H1 (cell line): ENCODE measurements at regions not wholly inside any gene's neighbourhood (a gene's known extent, or its start where the extent isn't known, plus 50 kb on each side); places are given as distances from the start of the nearest gene placed in this dataset.

ENCODE experiments used
- BACH1 ChIP-seq: IDR thresholded peaks from 2 replicates; pipeline ENCODE4 v1.6.1; 2012; ENCODE audit warnings: low read length, improper control_type of control experiment
- BCL11A ChIP-seq, 2 experiments: IDR thresholded peaks; one replicate each; pipeline ENCODE4 v1.6.1; 2011; ENCODE audit warnings: low read depth in 2 of 2, low read length in 2 of 2, mild to moderate bottlenecking in 2 of 2
- CBX5 ChIP-seq: fragments of 300-800, 300-1000 bp; sonication (generic); IDR thresholded peaks from 2 replicates; pipeline ENCODE4 v1.7.1; 2016; ENCODE audit warnings: antibody characterized with exemption, low read length, low read depth
- CHD7 ChIP-seq: fragments of 300-600 bp; sonication (generic); IDR thresholded peaks from 2 replicates; pipeline ENCODE4 v1.7.1; 2012; ENCODE audit warnings: low read length, moderate library complexity, mild to moderate bottlenecking, inconsistent platforms; ENCODE audit not compliant: insufficient replicate concordance
- FOSL1 ChIP-seq: IDR thresholded peaks from 2 replicates; pipeline ENCODE4 v1.6.1; 2011; ENCODE audit warnings: mild to moderate bottlenecking, low read depth, low read length, moderate library complexity; ENCODE audit not compliant: insufficient read depth
- MAX ChIP-seq: IDR thresholded peaks from 2 replicates; pipeline ENCODE4 v1.6.1; 2012; ENCODE audit warnings: inconsistent platforms
- RAD21 ChIP-seq, 2 experiments: IDR thresholded peaks in 1 of 2; conservative IDR thresholded peaks in 1 of 2; 2 replicates each; pipeline ENCODE4 v1.6.1; 2011; ENCODE audit warnings: low read depth in 2 of 2, low read length in 2 of 2, improper control_type of control experiment in 1 of 2, inconsistent platforms in 1 of 2, mild to moderate bottlenecking in 1 of 2, moderate library complexity in 1 of 2
- SIX5 ChIP-seq: IDR thresholded peaks from 2 replicates; pipeline ENCODE4 v1.6.1; 2011; ENCODE audit warnings: mild to moderate bottlenecking, low read depth, low read length
- TAF7 ChIP-seq: optimal IDR thresholded peaks from 2 replicates; pipeline ENCODE3; 2011; ENCODE audit warnings: low read depth, mild to moderate bottlenecking, inconsistent platforms, low read length, moderate library complexity, borderline replicate concordance
- TEAD4 ChIP-seq: IDR thresholded peaks from 2 replicates; pipeline ENCODE4 v1.6.1; 2012; ENCODE audit warnings: low read depth, low read length, inconsistent platforms, mixed read lengths
- ZNF274 ChIP-seq: IDR thresholded peaks from 2 replicates; pipeline ENCODE4 v1.7.0; 2012; ENCODE audit warnings: low read length, borderline replicate concordance; ENCODE audit errors: extremely low read depth

- TF ChIP-seq CHD7 (no peak), FOSL1 (no peak), TAF7 (no peak), CBX5 (no peak), TEAD4 (no peak), MAX (no peak), ZNF274 (no peak), SIX5 (no peak), BACH1 (no peak), BCL11A (IDR thresholded peaks at IDR 0.05; ENCODE audit: low read depth in 2 of 2, low read length in 2 of 2) (no peak), RAD21 (IDR thresholded peaks at IDR 0.05 in 1 of 2, conservative IDR thresholded peaks at IDR 0.05 in 1 of 2; ENCODE audit: low read depth in 2 of 2, low read length in 2 of 2) (no peak)
Measured at GRCh38 chr11:133636711-133637355, 104.5 kb upstream of the OPCML start (continued).
